Stomach (tissue), 8 donors: ENCODE measurements at regions not wholly inside any gene's neighbourhood (a gene's known extent, or its start where the extent isn't known, plus 50 kb on each side); places are given as distances from the start of the nearest gene placed in this dataset.

Source experiments
- DNase-seq, 2 donors: peaks; one replicate each; pipeline versions ENCODE4 v3.0.0 to v3.0.0-alpha.2; 2013 to 2019
- H3K27ac ChIP-seq, 5 donors: fragments of 200-600 bp in 4 of 5; sonication (generic) in 4 of 5; one replicate each; pipeline ENCODE4 v1.5.1; 2013 to 2019; ENCODE audit warnings: mild to moderate bottlenecking in 1 of 5, moderate library complexity in 1 of 5
- H3K27me3 ChIP-seq, 3 donors: fragments of 200-600 bp; sonication (generic); one replicate each; pipeline ENCODE4 v1.5.1; 2017 to 2019; ENCODE audit warnings: mixed run types in 1 of 3
- H3K36me3 ChIP-seq, 4 donors: fragments of 200-600 bp; sonication (generic); 1 replicate in 3 of 4; 2 replicates in 1 of 4; pipeline ENCODE4 v1.5.1; 2016 to 2019
- H3K4me1 ChIP-seq, 4 donors: fragments of 200-600 bp; sonication (generic); one replicate each; pipeline ENCODE4 v1.5.1; 2016 to 2019
- H3K4me3 ChIP-seq, 4 donors: fragments of 200-600 bp; sonication (generic) in 3 of 4; one replicate each; pipeline ENCODE4 v1.5.1; 2016 to 2019; ENCODE audit warnings: mild to moderate bottlenecking in 1 of 4
- H3K9me3 ChIP-seq, 4 donors: fragments of 200-600 bp; sonication (generic); one replicate each; pipeline ENCODE4 v1.5.1; 2016 to 2019
- CTCF ChIP-seq, 7 experiments: fragments of 450-650 bp in 4 of 7; fragments of 200-600 bp in 3 of 7; sonication (generic) in 3 of 7; IDR thresholded peaks; one replicate each; pipeline ENCODE4 v1.5.1; 2016 to 2019; ENCODE audit warnings: antibody characterized with exemption in 7 of 7, control low read depth in 2 of 7, mild to moderate bottlenecking in 1 of 7
- EP300 ChIP-seq: sonication (generic); formaldehyde crosslinking; IDR thresholded peaks from one replicate; pipeline ENCODE4 v1.6.1; 2017; ENCODE audit warnings: antibody characterized with exemption
- POLR2A ChIP-seq, 4 donors: fragments of 450-650 bp; IDR thresholded peaks; one replicate each; pipeline ENCODE4 v1.6.1; 2016; ENCODE audit warnings: antibody characterized with exemption in 4 of 4, control low read depth in 2 of 4, mild to moderate bottlenecking in 1 of 4, moderate library complexity in 1 of 4
- POLR2AphosphoS5 ChIP-seq, 3 donors: sonication (generic); formaldehyde crosslinking; IDR thresholded peaks; one replicate each; pipeline ENCODE4 v1.6.1; 2016; ENCODE audit warnings: antibody characterized with exemption in 3 of 3
- WGBS, 5 donors: extraction: QIAGEN DNeasy Blood & Tissue Kit in 3 of 5; methylation state at CpG; one replicate each; pipeline versions ENCODE4 v1.1.5 to v1.1.7; 2013 to 2018; 5-methylcytosine and 5-hydroxymethylcytosine counted together
- intact Hi-C: fragments of 100-400 bp; cut with DNase I; formaldehyde crosslinking; loops from one replicate; pipeline ENCODE4 v1.15.1; 2023; ENCODE audit warnings: low total_unique reads
- donor health status: healthy with polysubstance abuse.
- donor health status: Bipolar disorder and iron deficiency.
- donor health status: healthy.

DNA sequence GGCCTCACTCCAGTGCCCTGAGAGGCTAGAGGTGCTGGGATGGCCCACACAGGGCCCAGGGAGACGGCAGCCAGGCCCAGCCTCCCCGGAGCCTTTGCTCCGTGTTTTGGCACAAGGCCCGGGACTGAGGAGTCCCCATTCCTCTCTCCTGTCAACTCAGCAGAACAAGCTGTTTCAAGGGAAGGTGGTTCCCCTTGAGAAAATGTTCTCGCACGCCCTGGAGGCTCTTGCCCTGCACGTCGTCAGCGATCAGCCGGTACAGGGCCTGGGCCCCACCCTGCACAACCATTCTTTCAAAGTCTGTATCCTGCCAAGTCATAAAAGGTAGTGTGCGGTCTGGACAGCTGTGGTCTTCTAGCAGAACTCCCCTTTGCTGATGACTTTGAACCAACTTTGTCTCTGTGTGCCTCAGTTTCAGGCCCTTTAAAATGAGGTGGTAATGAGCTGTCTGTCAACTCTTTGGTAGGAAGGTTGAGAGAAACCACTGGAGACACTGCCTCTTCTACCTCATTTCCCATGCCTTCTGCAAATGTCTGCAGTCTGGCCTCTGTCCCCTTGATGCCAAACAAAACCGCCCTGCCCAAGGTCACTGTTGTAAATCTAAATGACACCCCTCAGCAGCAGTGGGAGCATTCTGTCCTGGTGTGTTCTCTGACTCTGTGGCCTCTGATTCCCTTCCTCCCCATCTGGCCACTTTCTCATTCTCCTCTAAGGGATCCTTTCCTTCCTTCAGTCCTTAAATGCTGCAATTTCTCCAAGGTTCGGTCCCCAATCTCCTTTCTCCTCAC, 138.6 kb upstream of the JUN start:
- H3K27ac ChIP-seq: peak overlapping the region; percentile 39 to 85 (median 48)
- peak; percentile 81 to 96 for DNase-seq
- no peak for TF ChIP-seq POLR2A (IDR thresholded peaks at IDR 0.05)
- peak; percentile 54 for TF ChIP-seq EP300
- peak; percentile 47 to 92 (median 71) for TF ChIP-seq POLR2AphosphoS5 (IDR thresholded peaks at IDR 0.05)
- 17 to 34% (median 24%) methylated on average over 10 to 13 of the region's 13 CpGs for WGBS, 5 donors
- H3K4me1 ChIP-seq: peaks cover 9 to 39% (median 24%) of the 10 kb centered on the region in 4 donors
- intact Hi-C loops: no loop called here
- no peaks in the 10 kb centered on the region for H3K9me3 ChIP-seq
- H3K4me3 ChIP-seq: no peak overlapping the region
- no peaks in the 10 kb centered on the region for H3K36me3 ChIP-seq
- no peaks in the 10 kb centered on the region for H3K27me3 ChIP-seq

DNA sequence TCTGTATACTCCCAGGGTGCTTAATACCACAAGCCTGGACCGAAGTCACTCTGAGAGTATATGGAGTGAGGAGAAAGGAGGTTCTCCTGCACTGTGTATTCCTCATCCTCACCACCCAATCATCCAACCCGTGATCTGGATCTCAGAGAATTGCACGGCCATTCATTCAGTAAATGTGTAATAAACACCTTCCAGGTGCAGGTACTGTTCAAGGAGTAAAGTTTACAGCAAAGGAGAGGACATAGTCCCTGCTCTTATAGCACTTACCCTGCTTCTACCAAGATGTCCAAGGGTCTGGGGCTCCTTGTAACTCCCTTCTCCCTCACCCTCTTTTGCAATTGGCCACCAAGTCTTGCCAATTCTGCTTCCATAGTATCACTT, 139.2 kb upstream of the JUN start:
- Histone ChIP-seq H3K27ac (peak overlapping the region in 4 of 5 donors; percentile 48 to 85 (median 58)), H3K4me1 (peaks cover 9 to 44% (median 27%) of the 10 kb centered on the region in 4 donors), H3K36me3 (no peaks in the 10 kb centered on the region), H3K27me3 (no peaks in the 10 kb centered on the region), H3K9me3 (no peaks in the 10 kb centered on the region), H3K4me3 (no peak overlapping the region)
- WGBS, 5 donors: 92 to 100% (median 96%) methylated on average over 3 of the region's 3 CpGs
- TF ChIP-seq CTCF (IDR thresholded peaks at IDR 0.05) (no peak), POLR2AphosphoS5 (IDR thresholded peaks at IDR 0.05) (no peak), POLR2A (IDR thresholded peaks at IDR 0.05) (no peak), EP300 (no peak)
- no peak for DNase-seq
- intact Hi-C loops: no loop called here

DNA sequence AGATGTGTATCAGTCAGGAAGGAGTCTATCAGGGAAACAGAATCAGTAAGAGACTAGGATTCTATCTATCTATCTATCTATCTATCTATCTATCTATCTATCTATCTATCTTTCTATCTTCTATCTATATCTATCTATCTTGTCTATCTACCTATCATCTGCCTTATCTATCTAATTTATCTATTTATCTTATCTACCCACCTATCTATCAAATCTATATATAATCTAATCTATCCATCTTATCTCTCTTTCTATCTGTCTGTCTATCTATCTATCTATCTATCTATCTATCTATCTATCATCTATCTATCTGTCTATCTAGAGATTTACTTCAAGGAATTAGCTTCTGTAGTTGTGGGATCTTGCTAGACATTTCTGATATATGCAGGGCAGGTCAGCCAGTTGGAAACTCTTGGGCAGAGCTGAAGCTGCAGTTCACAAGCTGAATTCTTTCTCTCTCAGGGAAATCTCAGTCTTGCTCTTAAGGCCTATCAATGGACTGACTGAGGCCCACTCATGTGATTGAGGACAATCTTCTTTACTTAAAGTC, 140.2 kb upstream of the JUN start:
- Histone ChIP-seq H3K9me3 (no peaks in the 10 kb centered on the region), H3K4me3 (no peak overlapping the region), H3K27ac (no peak overlapping the region), H3K27me3 (no peaks in the 10 kb centered on the region), H3K36me3 (no peaks in the 10 kb centered on the region), H3K4me1 (peaks cover 13 to 50% (median 32%) of the 10 kb centered on the region in 4 donors)
- no peak for TF ChIP-seq EP300
- TF ChIP-seq CTCF (IDR thresholded peaks at IDR 0.05): no peak
- no peak for TF ChIP-seq POLR2A (IDR thresholded peaks at IDR 0.05)
- intact Hi-C loops: no loop called here
- no peak for DNase-seq

DNA sequence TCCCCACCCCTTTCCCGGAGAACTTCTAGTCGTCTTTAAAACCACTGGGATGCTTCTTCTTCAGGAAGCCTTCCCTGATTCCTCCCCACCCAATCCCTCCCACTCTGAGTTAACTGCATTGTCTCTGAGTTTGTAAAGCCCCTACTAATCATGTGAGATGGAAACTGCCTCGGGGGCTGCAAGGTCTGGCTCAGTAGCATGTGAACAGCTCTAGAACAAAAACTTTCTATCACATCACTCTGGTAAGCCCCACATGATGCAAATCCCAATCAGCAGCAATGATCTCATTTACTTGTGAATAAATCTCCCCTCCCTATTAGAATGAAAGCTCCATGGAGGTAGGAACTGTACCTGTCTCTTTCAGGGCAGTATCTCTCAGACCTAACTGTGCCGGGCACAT, 141.0 kb upstream of the JUN start:
- Histone ChIP-seq H3K9me3 (no peaks in the 10 kb centered on the region), H3K4me1 (peaks cover 13 to 57% (median 38%) of the 10 kb centered on the region in 4 donors), H3K27me3 (no peaks in the 10 kb centered on the region), H3K4me3 (no peak overlapping the region), H3K36me3 (no peaks in the 10 kb centered on the region), H3K27ac (no peak overlapping the region)
- 87 to 93% (median 90%) methylated on average over 4 of the region's 4 CpGs for WGBS, 5 donors
- TF ChIP-seq POLR2AphosphoS5 (IDR thresholded peaks at IDR 0.05) (no peak), CTCF (IDR thresholded peaks at IDR 0.05) (no peak), EP300 (no peak), POLR2A (IDR thresholded peaks at IDR 0.05) (no peak)
- intact Hi-C loops: no loop called here
- DNase-seq: no peak

DNA sequence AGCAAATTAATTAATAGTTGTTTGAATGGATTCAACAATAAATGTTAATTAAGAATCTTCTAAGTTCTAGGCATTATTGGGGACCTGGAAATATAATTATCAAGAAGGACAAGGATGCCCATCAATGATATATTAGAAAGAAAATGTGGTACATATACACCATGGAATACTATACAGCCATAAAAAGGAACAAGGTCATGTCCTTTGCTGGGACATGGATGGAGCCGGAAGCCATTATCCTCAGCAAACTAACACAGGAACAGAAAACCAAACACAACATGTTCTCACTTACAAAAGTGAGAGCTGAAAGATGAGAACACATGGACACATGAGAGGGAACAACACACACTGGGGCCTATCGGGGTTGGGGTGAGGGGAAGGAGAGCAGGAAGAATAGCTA, 141.4 kb upstream of the JUN start:
- no peaks in the 10 kb centered on the region for H3K9me3 ChIP-seq
- TF ChIP-seq EP300 (no peak), CTCF (IDR thresholded peaks at IDR 0.05) (no peak), POLR2A (IDR thresholded peaks at IDR 0.05) (no peak), POLR2AphosphoS5 (IDR thresholded peaks at IDR 0.05) (no peak)
- no peaks in the 10 kb centered on the region for H3K27me3 ChIP-seq
- WGBS, 5 donors: 96 to 100% (median 98%) methylated on average over 2 of the region's 2 CpGs
- H3K27ac ChIP-seq: no peak overlapping the region
- intact Hi-C loops: no loop called here
- H3K4me3 ChIP-seq: no peak overlapping the region
- H3K36me3 ChIP-seq: no peaks in the 10 kb centered on the region
- no peak for DNase-seq
- peaks cover 13 to 61% (median 40%) of the 10 kb centered on the region in 4 donors for H3K4me1 ChIP-seq
